Neural progenitor cell (in vitro differentiated cells): ENCODE measurements at regions not wholly inside any gene's neighbourhood (a gene's known extent, or its start where the extent isn't known, plus 50 kb on each side); places are given as distances from the start of the nearest gene placed in this dataset.

Source experiments
- EZH2 ChIP-seq: fragments of 200-600 bp; sonication (generic); IDR thresholded peaks from 2 replicates; pipeline ENCODE4 v1.6.1; 2017; ENCODE audit warnings: antibody characterized with exemption, mild to moderate bottlenecking, moderate library complexity
- EZH2phosphoT487 ChIP-seq: fragments of 200-600 bp; sonication (generic); IDR thresholded peaks from 2 replicates; pipeline ENCODE4 v1.6.1; 2017; ENCODE audit warnings: antibody characterized with exemption
- TF ChIP-seq, protein P1 (sequence below): fragments of 200-600 bp; sonication (generic); IDR thresholded peaks from 2 replicates; pipeline ENCODE4 v1.5.1; 2017; ENCODE audit warnings: antibody characterized with exemption, mild to moderate bottlenecking

DNA sequence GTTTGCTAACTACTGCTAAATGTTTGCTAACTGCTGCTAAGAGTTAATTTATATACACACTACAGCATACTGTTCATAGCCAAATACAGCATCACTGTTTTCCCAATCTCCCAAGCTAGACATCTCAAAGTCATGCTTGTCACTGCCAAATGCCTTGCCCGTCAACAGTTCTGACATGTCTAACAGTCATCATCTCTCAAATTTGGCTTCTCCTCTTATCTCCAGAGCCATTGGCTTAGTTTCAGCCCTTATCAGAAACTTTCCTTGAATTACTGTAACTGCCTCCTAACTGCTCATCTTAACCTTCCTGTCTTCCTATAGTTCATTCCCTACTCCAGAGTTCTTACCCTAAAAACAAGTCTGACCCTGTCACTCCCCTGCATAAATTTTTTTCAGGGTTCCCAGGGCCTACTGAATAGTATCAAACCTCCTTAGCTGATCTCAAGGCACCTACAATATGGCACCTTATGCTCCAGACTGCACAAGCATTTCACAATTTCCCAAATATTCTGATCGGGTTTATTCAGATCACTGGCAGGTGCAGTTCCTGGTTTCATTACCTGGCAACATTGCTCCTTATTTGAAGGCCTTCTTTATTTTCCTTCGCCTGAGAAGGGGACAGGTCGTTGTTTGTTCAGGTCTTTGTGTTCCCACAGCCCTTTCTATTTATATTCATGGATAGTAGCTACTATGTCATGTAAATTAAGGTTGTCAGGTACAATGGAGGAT is 55.9 kb upstream of the ANKRD55 start:
- TF ChIP-seq EZH2phosphoT487, result no peak
- TF ChIP-seq, protein P1, sequence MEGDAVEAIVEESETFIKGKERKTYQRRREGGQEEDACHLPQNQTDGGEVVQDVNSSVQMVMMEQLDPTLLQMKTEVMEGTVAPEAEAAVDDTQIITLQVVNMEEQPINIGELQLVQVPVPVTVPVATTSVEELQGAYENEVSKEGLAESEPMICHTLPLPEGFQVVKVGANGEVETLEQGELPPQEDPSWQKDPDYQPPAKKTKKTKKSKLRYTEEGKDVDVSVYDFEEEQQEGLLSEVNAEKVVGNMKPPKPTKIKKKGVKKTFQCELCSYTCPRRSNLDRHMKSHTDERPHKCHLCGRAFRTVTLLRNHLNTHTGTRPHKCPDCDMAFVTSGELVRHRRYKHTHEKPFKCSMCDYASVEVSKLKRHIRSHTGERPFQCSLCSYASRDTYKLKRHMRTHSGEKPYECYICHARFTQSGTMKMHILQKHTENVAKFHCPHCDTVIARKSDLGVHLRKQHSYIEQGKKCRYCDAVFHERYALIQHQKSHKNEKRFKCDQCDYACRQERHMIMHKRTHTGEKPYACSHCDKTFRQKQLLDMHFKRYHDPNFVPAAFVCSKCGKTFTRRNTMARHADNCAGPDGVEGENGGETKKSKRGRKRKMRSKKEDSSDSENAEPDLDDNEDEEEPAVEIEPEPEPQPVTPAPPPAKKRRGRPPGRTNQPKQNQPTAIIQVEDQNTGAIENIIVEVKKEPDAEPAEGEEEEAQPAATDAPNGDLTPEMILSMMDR, result no peak
- TF ChIP-seq EZH2, result no peak
